GM18867 (cell line): ENCODE measurements at regions not wholly inside any gene's neighbourhood (a gene's known extent, or its start where the extent isn't known, plus 50 kb on each side); places are given as distances from the start of the nearest gene placed in this dataset.

ENCODE experiments used
- ATAC-seq: cut with Tn5 transposase; IDR thresholded peaks from one replicate; pipeline ENCODE4 v1.9.1; 2021; ENCODE audit warnings: mild to moderate bottlenecking, moderate library complexity; ENCODE audit not compliant: unreplicated experiment

- no peak for ATAC-seq
Observed at GRCh38 chr6:77181749-77182148, 281.5 kb downstream of the HTR1B start.

GRCh38 chr6:77180326-77180725, 283.0 kb downstream of the HTR1B start:
- no peak for ATAC-seq

- ATAC-seq: no peak
Observed at GRCh38 chr6:77178821-77179220, 284.5 kb downstream of the HTR1B start.

GRCh38 chr6:77177470-77177869, 285.8 kb downstream of the HTR1B start:
- ATAC-seq: no peak

GRCh38 chr6:77173472-77174074, 289.7 kb downstream of the HTR1B start:
- ATAC-seq: no peak

GRCh38 chr6:77172578-77172977, 290.7 kb downstream of the HTR1B start:
- no peak for ATAC-seq

- no peak for ATAC-seq
Observed at GRCh38 chr6:77159730-77160129, 303.6 kb downstream of the HTR1B start.

GRCh38 chr6:77151241-77151640, 312.1 kb downstream of the HTR1B start:
- no peak for ATAC-seq

GRCh38 chr6:77150736-77151135, 312.6 kb downstream of the HTR1B start:
- ATAC-seq: no peak

GRCh38 chr6:77145244-77145643, 318.0 kb downstream of the HTR1B start:
- no peak for ATAC-seq

GRCh38 chr6:77143659-77144447, 319.4 kb downstream of the HTR1B start:
- ATAC-seq: no peak

- no peak for ATAC-seq
Observed at GRCh38 chr6:77136086-77136485, 327.2 kb downstream of the HTR1B start.

- no peak for ATAC-seq
Observed at GRCh38 chr6:77133031-77133430, 330.3 kb downstream of the HTR1B start.

GRCh38 chr6:77131426-77131825, 331.9 kb downstream of the HTR1B start:
- no peak for ATAC-seq

- no peak for ATAC-seq
Observed at GRCh38 chr6:77124604-77125003, 338.7 kb downstream of the HTR1B start.

- no peak for ATAC-seq
Observed at GRCh38 chr6:77123527-77123926, 339.8 kb downstream of the HTR1B start.

- ATAC-seq: peak; percentile 97
Observed at GRCh38 chr6:77106992-77107391, 356.3 kb downstream of the HTR1B start.

- no peak for ATAC-seq
Observed at GRCh38 chr6:77105091-77105490, 358.2 kb downstream of the HTR1B start.

- ATAC-seq: no peak
Observed at GRCh38 chr6:77097940-77098339, 365.4 kb downstream of the HTR1B start.

GRCh38 chr6:77095936-77096627, 367.2 kb downstream of the HTR1B start:
- no peak for ATAC-seq

GRCh38 chr6:77094821-77095220, 368.5 kb downstream of the HTR1B start:
- ATAC-seq: no peak

- ATAC-seq: no peak
Observed at GRCh38 chr6:77092971-77093370, 370.3 kb downstream of the HTR1B start.
